GM12878 (cell line): ENCODE measurements at regions not wholly inside any gene's neighbourhood (a gene's known extent, or its start where the extent isn't known, plus 50 kb on each side); places are given as distances from the start of the nearest gene placed in this dataset.
"Not testable (repeated sequence)": the region's sequence is repeated elsewhere in the genome, so short reads cannot be mapped to it uniquely, and the experiment has no call there.

Experiments used
- CTCF ChIP-seq, 3 experiments: IDR thresholded peaks in 2 of 3; conservative IDR thresholded peaks in 1 of 3; 2 replicates each; pipeline ENCODE4 v1.5.1; 2011; ENCODE audit warnings: low read depth in 3 of 3, low read length in 3 of 3, mild to moderate bottlenecking in 3 of 3, control low read depth in 2 of 3, moderate library complexity in 2 of 3, inconsistent platforms in 1 of 3, mixed read lengths in 1 of 3; ENCODE audit not compliant: control insufficient read depth in 2 of 3, insufficient read depth in 1 of 3; ENCODE audit errors: extremely low read depth in 1 of 3
- EP300 ChIP-seq, 2 experiments: fragments of 150-350 bp in 1 of 2; IDR thresholded peaks; 2 replicates each; pipeline ENCODE4 v1.6.1; 2011 to 2012; ENCODE audit warnings: low read depth in 2 of 2, low read length in 2 of 2, borderline replicate concordance in 1 of 2, improper control_type of control experiment in 1 of 2, inconsistent platforms in 1 of 2; ENCODE audit not compliant: control insufficient read depth in 1 of 2
- FOXK2 ChIP-seq: fragments of 450-650 bp; IDR thresholded peaks from 2 replicates; pipeline ENCODE4 v1.6.1; 2017; ENCODE audit warnings: mild to moderate bottlenecking, moderate library complexity
- POLR2A ChIP-seq: IDR thresholded peaks from 2 replicates; pipeline ENCODE4 v1.6.1; 2011; ENCODE audit warnings: low read depth, mild to moderate bottlenecking, low read length

GRCh38 chr17:63231015-63231620 is 215.0 kb downstream of the CYB561 start:
- TF ChIP-seq EP300 (IDR thresholded peaks at IDR 0.05; ENCODE audit: borderline replicate concordance in 1 of 2, control insufficient read depth in 1 of 2, low read depth in 2 of 2, low read length in 2 of 2); CTCF (IDR thresholded peaks at IDR 0.05 in 2 of 3, conservative IDR thresholded peaks at IDR 0.05 in 1 of 3; ENCODE audit: control insufficient read depth in 2 of 3, extremely low read depth in 1 of 3, insufficient read depth in 1 of 3, low read depth in 3 of 3, low read length in 3 of 3); FOXK2; POLR2A: not testable (repeated sequence)
